ENCODE measurements at regions not wholly inside any gene's neighbourhood (a gene's known extent, or its start where the extent isn't known, plus 50 kb on each side); places are given as distances from the start of the nearest gene placed in this dataset.

DNA sequence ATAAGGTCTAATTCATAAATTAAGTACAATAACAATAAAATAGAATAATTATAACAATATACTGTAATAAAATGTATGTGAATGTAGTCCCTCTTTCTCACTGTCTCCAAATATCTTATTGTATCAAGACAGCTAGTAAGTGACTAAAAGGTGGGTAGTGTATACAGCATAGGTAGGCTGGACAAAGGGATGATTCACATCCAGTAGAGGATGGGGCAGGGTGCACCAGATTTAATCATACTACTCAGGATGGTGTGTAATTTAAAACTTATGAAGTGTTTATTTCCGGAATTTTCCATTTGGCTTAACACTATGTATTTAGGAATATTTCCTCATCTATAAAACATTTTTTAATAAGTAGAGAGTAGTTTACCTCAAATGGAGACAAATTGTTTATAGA, 876.1 kb upstream of the CADM2 start:
- no peak for DNase-seq

DNA sequence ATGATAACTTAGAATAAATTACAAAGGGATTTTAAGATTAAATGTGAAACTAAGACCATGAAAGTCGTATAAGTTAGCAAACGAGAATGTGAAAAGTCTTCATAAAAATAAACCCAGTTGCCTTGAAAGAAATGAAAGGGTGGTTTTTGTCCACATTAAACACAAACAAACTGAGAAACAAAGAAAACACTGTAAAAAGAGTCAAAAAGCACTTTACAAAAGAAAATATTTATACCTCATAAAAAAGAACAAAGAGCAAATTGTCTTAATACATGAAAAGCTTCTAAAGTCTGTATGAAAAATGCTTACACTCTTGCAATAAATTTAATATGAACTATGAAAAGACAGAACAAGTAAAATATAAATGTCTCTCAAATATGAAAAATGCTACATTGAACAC, 865.9 kb upstream of the CADM2 start:
- DNase-seq, result no peak

DNA sequence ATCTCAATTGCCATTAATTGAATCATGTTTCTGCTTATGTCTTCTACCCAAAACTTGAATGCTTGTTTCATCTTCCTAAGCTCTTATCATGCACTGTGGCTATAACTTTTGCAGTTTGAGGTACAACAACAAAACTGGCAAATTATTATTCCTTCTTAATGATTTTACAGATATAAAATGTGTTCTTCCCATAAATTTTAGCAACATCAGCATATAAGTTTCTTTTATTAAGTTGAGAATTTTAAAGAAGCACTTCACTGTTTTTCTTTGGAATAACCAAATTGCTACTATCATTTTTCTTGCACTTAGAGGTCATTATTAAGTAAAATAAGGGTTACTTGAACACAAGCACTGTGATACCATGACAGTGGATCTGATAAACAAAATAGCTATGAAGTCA, 862.6 kb upstream of the CADM2 start:
- DNase-seq, result no peak

DNA sequence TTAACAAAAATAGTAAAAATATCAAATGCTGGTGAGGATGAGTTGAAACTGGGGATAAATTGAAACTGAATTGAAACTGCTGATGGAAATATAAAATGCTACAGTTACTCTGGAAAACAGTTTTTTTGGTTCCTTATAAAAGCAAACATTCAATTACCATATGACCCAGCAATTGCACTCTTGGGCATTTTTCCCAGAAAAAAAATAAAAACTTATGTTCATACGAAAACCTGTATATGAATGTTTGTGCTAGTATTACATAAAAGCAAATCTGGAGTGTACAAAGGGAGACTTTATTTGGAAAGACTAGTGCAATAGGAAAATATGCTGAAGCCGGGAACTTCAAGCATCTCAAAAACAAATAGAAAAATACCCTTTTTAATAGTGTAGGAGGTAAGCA, 857.9 kb upstream of the CADM2 start:
- no peak for DNase-seq

DNA sequence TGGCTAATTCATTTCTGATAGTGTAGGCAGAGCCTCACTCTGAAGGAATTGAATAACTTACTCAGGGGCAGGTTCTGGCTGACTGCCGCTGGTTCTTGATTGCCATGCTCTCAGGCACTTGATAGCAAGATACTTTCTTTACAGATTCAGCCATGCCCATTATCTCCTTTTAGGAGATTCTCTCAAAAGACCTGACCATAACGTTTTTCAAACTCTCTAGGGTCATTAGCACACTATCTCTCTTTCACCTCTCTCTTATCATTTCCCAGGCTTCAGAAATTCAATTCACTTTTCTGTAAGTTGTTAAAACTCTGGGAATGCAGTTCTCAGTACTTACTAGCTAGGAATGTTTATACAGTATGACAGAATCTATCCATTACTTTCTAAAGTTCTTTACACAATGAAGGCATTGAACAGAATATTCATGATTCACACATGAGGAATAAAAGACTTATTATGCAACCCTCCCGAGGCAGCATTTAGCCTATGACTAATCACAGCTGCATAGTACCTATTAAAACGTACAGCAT, 850.3 kb upstream of the CADM2 start:
- DNase-seq, result no peak

DNA sequence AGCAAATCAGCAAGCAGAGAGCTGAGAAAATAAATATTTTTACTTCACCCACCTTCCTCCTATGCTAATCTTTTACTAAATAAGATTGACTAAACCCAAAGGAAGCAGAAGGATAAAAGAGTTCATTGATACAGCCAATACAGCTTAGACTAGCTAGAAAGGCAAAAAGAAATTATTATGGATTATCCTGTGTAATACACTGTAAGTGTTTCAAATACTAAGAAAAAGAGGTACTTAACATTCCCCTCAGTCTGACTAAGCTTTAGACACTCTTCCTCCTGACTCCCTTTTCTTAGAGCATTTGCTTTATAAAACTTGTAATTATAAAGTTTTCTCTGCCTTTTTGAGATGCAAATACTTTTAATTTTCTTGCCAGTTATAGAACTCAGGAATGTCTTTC, 848.9 kb upstream of the CADM2 start:
- DNase-seq, result peak; percentile 11

DNA sequence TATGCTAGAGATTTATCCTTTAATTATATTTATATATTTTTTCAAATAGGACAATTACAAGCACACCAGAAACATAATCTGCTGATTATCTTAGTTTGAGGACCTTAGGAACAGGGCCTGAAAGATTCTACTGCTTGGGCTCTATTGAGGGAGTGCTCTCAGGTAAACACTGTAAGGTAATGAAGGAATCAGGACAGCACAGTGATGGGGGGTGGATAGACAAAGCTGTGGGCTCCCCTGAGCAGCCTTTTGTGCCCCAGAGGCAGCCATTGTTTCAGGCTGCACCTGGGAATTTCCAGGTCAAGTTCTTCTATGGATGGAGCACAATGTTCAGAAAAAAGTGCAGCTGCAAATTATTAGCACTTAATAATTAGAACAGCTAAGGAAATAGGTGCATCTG, 848.0 kb upstream of the CADM2 start:
- no peak for DNase-seq

DNA sequence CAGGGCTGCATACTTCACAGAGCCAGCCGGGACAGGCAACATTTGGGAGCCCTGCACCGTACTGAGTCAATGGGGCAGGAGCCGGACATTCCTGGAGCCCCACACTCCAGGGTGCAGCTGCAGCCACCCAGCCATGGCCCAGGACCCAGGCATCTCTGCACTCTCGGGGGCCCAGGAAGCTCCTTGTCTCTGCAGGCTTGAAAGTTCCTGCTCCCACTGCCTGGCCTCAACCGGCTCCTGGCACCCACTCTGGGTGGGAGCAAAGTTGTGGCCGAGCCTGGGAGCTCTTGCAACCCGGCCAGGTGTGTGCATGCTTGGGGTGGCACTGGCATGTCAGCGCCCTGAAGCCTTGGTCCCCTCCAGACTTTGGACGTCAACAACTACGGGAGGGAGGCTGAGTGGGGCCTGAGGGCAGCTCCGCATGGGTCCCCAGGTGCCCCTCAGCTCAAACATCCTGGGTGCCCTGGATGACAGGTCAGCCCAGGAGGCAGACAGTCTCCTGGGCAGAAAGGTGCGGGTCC, 833.5 kb upstream of the CADM2 start:
- no peak for DNase-seq

DNA sequence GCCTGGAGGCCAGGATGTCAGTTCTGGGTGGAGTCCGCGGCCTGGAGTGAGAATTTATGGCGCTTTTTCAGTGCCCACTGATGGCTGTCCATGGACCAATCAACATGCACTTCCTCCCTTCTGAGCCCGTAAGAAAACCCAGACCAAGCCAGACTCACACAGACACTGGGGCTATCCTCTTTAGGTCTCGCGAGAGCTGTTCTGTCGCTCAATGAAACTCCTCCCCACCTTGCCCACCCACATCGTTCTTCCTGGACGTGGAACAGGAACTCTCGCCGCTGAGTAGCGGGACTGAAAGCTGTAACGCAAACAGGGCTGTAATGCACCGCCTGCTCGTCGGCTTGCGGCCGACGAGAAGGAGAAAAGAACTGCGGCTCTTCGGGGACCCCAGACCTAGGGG, 833.0 kb upstream of the CADM2 start:
- DNase-seq, result no peak

DNA sequence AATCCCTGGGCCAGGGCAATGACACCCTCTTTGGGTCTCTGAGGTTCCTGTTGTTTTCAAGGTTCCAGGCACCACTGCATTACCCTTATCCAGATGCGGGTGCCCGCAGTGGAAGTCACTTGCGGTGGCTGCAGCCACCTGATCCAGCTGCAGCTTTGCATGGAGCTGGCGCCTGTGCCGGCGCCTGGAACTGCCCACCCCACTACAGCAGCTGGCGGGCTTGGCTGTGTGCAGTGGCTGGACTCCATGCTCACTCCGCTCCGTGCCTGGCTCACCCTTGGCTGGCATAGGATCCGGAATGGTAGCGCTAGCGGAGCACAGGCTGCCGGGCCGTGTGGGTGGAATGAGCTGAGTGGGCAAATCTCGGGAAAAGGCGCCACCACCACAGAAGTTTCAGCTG, 832.6 kb upstream of the CADM2 start:
- DNase-seq, result no peak

DNA sequence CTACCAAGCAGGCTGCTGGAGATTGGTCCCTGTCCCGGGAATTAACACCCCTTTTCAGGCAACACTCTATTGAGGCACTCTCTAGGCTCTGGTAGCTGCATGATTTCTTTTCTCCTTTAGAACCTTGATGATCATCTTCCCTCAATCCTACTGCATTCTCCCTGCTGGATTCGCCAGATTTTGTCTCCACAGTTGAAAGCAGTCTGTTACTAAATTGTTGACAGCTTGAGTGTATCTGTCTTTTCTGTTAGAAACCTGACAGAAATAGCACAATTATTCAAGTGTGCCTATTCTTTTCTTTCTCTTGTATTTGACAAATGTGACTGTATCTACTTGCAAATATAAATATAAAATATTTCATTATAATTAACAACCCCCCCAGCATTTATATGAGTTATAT, 830.8 kb upstream of the CADM2 start:
- no peak for DNase-seq

DNA sequence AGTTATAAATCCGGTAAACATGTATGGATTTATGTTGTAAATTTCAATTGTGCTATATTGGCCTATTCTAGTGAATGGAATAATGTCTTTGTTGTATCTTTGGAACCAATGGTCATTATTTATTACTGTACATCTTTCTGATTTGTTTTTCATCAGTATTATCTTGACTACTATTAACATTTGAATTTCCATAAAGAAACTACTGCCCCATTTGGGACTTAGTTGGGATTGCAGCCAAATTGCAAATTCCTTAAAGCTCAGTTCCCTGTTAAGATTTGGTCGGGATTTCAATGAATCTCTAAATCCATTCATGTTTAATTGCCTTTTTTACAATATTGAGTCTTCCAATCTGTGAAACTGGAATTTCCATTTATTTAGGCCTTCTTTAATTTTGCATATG, 822.4 kb upstream of the CADM2 start:
- no peak for DNase-seq

DNA sequence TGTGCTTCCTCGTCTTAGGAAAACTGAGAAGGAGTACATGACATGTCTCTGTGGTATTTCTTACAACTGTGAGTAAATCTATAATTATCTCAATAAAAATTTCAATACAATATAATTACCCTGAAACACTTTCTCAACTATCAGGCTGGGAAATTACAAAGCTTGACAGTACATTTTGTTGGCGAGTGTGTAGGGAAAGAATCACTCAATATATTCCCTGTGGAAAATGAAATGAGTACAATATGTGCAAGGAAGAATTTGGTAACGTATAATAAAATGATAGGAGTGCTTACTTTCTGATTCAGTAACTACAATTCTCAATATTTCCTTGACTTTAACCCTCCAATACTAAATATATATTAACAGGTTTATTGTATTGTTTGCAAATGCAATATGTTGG, 818.2 kb upstream of the CADM2 start:
- DNase-seq, result no peak

DNA sequence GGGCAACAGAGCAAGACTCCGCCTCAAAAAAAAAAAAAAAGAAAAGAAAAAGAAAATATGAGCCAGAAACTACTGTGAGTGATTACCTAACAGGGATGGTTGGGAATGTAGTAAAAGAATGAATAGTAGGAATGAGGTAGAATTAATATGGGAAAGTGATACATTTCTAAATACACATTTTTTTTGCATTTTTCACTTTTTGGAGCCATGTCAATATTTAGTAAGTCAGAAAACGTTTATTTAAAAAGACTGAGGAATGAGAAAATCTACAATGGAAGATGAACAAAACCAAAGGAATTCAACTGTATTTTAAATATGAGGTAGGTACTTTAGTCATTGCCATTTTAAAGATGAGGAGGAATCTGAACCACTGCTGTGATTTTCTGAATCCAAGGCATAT, 817.2 kb upstream of the CADM2 start:
- DNase-seq, result no peak

DNA sequence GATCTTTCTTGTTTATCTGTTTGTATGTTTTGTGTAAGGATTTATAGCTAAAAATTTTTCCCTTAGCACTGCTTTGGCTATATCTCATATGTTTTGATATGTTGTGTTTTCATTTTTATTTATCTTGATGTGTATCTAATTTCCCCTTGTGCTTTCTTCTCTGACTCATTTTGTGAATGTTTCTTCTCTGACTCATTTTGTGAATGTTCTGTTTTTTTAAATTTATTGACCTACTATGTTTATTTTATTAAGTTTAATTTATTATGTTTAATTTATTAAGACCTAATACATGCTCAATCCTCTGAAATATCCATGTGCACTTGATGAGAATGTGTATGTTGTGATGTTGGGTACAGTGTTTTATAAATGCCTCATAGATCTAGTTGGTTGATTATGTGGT, 793.5 kb upstream of the CADM2 start:
- no peak for DNase-seq

DNA sequence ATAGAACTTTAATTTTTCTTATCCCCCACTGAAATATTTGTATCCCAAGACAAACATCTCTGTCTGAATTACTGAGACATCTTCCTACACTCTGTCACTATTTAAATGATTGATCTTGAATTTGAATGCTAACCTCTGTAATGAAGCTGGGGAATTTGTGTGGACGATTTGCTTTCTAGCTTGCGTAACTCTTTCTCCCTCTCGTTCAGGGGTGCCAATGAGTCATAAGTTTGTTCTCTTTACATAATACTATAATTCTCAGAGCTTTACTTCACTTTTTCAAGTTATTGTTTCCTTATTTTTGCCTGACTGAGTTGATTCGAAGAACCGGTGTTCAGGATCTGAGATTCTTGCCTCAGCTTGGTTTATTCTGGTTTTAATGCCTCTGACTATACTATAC, 783.3 kb upstream of the CADM2 start:
- DNase-seq, result no peak

DNA sequence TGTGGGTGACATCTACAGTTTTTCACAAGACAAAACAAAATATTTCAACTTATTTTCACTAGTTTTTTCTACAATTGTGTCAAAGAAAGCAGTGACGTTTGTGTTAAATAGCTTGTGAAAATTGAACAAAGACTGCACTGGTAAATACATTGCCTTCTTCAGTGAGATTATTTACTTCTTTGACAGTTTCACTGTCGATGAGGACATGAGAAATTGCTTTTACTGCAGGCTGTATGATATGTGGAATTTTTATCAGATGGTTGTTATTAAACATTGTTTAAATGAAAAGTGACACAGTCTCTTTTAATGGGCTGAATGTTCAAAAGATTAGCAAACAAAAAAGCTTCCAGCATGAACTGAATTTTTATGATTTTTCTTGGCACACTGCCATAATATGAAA, 773.9 kb upstream of the CADM2 start:
- DNase-seq, result no peak

DNA sequence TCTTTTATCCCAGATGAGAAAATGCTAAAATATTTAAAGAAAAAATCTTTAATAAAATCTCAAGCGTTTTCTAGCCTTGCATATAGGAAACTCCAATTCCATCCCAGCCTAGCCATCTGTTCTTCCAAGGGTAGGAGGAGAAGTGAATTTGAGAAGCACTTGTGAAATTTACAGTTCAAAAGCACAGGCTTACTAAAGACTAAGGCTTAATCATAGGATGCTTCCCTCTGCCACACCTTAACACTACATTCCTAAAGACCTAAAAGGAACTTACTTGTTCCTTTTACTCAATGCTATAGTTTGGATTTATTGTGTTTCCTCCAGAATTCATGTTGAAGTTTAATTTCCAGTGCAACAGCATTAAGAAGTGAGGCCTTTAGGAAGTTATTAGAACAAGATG, 764.8 kb upstream of the CADM2 start:
- peak; percentile 70 for DNase-seq

DNA sequence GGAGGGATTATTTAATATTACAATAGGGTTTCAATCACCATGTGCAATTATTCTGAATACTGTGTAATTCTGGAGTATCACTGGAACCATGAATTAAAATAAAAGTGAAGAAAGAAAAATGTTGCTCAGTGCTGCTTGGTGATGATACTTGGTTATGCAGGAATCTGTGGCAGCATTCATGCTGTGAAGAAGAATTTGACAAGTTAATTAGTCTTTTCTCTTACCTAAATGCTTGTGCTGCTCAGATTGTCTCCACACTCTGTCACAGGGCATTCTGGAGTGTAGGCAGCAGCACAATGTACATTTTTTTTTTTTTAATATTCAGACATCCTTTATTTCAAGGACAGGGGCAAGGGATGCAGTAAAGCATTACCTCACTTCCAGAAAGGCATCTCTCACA, 749.3 kb upstream of the CADM2 start:
- DNase-seq, result no peak

DNA sequence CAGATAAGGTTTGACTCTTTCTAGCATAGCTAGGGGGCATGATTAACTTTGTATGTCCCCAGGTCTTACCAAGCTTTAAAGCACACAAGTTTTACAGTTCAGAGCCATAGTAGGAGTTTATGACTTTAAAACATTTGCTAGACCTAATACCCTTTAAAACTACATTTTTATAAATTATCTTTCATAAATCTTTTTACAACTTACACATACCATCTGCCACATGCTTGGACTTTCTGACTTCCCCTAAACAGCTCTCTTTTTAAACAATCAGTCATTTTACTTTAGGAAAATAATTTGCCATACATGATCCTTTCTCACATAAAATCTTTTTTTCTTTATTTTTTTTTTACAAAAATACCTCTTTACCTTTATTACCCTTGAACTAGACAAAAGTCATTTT, 735.3 kb upstream of the CADM2 start:
- no peak for DNase-seq

DNA sequence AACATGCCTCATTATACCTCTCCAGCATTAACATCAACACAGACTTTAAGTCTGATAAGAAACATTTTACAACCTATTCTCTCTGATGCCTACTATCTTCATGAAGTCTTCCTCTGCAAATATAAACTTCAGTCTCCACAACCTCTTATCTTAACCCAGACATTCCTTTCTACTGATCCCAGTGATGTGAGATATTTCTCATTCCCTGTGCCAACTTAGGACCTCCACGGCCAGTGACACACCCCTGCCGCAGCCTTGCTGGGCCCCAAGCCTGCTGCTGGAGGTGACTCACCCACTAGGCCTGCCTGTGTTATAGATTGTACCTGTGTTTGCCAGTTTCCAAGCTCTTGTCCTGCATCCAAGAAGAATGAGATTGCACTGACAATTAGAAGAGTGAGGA, 734.5 kb upstream of the CADM2 start:
- DNase-seq, result no peak

DNA sequence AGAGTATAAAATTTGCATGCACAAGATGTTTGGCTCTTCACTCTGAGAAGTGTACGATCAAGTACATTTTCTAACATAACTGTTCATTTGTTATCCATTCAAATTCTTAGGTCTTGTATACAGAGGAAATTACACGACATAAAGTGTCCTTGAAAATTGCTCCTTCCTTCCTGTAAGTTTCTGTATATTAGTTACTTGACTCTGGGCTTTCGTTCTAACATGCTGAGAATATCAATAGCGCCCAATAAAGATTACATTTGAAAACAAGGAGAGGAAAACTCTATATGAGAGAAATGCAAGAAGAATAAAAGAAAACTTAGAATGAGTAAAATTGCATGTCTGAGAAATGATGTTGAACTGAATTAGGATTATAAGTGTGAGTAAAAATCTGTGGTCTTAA, 722.5 kb upstream of the CADM2 start:
- DNase-seq, result no peak

DNA sequence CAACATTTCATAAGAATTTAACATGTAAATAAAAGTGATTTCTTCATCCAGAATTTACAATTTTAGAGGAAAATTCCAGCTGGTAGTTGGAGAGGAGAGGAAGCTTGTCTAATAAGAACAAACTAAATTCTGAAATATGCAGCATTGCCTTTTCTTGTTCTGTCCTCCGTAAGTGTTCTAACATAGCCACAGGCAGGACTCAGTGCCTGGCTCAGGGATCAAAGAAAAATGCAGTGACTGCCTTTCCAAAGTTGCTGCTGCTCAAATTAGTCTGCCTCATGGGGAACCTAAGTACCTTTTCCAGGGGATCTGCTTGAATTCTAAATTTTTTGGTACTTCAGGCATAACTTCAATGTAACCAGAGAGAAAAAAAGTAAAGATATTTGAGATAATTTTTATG, 713.0 kb upstream of the CADM2 start:
- DNase-seq, result no peak

DNA sequence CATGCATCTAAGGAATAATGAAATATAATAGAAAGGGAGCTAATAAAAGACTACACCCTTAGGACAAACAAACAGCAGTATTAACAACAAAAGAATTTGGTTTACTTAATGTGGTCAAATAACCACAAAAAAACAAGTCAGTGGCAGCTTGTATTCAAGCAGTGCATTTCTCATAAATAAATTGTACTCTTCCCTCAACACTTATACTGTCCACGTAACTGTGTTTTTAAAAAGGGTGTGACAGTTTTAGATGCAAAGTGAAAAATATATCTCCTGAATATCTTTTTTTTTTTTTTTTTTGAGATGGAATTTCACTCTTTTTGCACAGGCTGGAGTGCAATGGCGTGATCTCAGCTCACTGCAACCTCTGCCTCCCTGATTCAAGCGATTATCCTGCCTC, 698.2 kb upstream of the CADM2 start:
- DNase-seq, result no peak

DNA sequence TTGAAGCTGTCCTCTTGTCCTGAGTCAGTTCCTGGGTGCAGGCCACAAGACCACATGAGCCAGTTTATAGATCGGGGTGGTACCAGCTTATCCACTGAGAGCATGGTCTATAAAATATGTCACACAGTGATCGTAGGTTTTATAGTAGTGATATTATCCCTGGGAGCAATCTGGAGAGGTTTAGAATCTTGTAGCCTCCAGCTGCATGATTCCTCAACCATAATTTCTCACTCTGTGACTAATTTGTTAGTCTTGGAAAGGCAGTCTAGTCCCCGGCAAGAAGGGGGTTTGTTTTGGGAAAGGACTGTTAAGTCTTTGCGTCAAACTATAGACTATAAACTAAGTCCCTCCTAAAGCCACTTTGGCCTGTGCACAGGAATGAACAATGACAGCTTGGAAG, 693.0 kb upstream of the CADM2 start:
- no peak for DNase-seq

DNA sequence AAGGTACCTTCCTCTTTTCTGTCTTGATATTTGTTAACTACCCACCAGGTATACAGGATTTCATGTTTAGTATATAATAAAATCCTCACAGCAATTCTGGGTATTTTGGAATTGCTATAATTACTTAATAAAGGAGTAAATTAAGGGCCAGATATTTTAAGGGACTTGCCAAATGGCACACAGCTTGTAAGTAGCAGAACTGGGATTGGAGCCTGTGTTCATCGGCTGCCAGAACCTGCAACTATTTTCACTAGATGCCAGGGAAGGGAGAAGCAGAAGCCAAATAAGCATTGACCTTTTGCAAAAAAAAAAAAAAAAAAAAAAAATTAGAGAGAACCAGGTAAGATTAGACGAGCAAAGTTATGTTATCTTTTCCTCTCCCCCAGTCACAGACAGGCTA, 683.3 kb upstream of the CADM2 start:
- DNase-seq, result no peak

Data from NCI-H524 treated with DMSO at 0.1 percent for 48 hours (cell line).